GM23338 (cell line): ENCODE measurements at regions not wholly inside any gene's neighbourhood (a gene's known extent, or its start where the extent isn't known, plus 50 kb on each side); places are given as distances from the start of the nearest gene placed in this dataset.
"Not testable (repeated sequence)": the region's sequence is repeated elsewhere in the genome, so short reads cannot be mapped to it uniquely, and the experiment has no call there.

Experiments
- ATAC-seq: fragments of 200-7000 bp; cut with Tn5 transposase; 3 replicates; pipeline ENCODE4 v1.9.1; 2020
- DNase-seq: peaks from one replicate; pipeline ENCODE4 v3.0.0-alpha.2; 2015; ENCODE audit warnings: low spot score
- H2AFZ ChIP-seq: fragments of 200-600 bp; sonication (generic); 2 replicates; pipeline ENCODE4 v1.8.0; 2016; ENCODE audit warnings: antibody characterized with exemption, mild to moderate bottlenecking, moderate library complexity
- H3F3A ChIP-seq: fragments of 200-600 bp; sonication (generic); replicated peaks from 2 replicates; pipeline ENCODE4 v1.8.0; 2017; ENCODE audit warnings: antibody characterized with exemption, mixed run types, low read depth
- H3K27ac ChIP-seq: fragments of 200-600 bp; sonication (generic); 2 replicates; pipeline ENCODE4 v1.6.1; 2016; ENCODE audit warnings: low read depth
- H3K27me3 ChIP-seq: fragments of 200-600 bp; sonication (generic); 2 replicates; pipeline ENCODE4 v1.8.0; 2016; ENCODE audit warnings: mild to moderate bottlenecking, mixed run types, moderate library complexity; ENCODE audit not compliant: insufficient read depth
- H3K36me3 ChIP-seq: fragments of 200-600 bp; sonication (generic); 2 replicates; pipeline ENCODE4 v1.8.0; 2016; ENCODE audit warnings: mild to moderate bottlenecking; ENCODE audit not compliant: insufficient read depth
- H3K4me1 ChIP-seq: fragments of 200-600 bp; sonication (generic); 2 replicates; pipeline ENCODE4 v1.8.0; 2016; ENCODE audit warnings: mild to moderate bottlenecking, moderate library complexity; ENCODE audit not compliant: insufficient read depth
- H3K4me2 ChIP-seq: fragments of 200-600 bp; sonication (generic); 2 replicates; pipeline ENCODE4 v1.7.1; 2017; ENCODE audit warnings: mixed run types
- H3K4me3 ChIP-seq: fragments of 200-600 bp; sonication (generic); 2 replicates; pipeline ENCODE4 v1.6.1; 2016; ENCODE audit warnings: mixed run types
- H3K79me2 ChIP-seq: fragments of 200-600 bp; sonication (generic); replicated peaks from 2 replicates; pipeline ENCODE4 v1.8.0; 2017; ENCODE audit warnings: mild to moderate bottlenecking; ENCODE audit not compliant: insufficient read depth
- H3K9me2 ChIP-seq: fragments of 200-600 bp; sonication (generic); 2 replicates; pipeline ENCODE4 v1.8.0; 2017; ENCODE audit not compliant: insufficient read depth
- H4K20me1 ChIP-seq: fragments of 200-600 bp; sonication (generic); replicated peaks from 2 replicates; pipeline ENCODE4 v1.8.0; 2017; ENCODE audit warnings: mild to moderate bottlenecking; ENCODE audit not compliant: insufficient read depth
- H3K27ac Mint-ChIP-seq: 2 replicates; pipeline ENCODE4 v1.8.0; 2020; ENCODE audit warnings: inconsistent platforms, mild to moderate bottlenecking, moderate library complexity, mixed read lengths
- H3K27me3 Mint-ChIP-seq: 3 replicates; pipeline ENCODE4 v1.8.0; 2022; ENCODE audit warnings: low read depth, mild to moderate bottlenecking, moderate library complexity, mixed read lengths, inconsistent platforms; ENCODE audit not compliant: insufficient read depth, poor library complexity
- H3K36me3 Mint-ChIP-seq: 3 replicates; pipeline ENCODE4 v1.8.0; 2021; ENCODE audit warnings: low read depth, mild to moderate bottlenecking, inconsistent platforms, moderate library complexity, mixed read lengths
- H3K4me1 Mint-ChIP-seq: 3 replicates; pipeline ENCODE4 v1.8.0; 2020; ENCODE audit warnings: mild to moderate bottlenecking, inconsistent platforms, mixed read lengths
- H3K4me3 Mint-ChIP-seq: 3 replicates; pipeline ENCODE4 v1.8.0; 2021; ENCODE audit warnings: moderate library complexity, mild to moderate bottlenecking, inconsistent platforms, mixed read lengths
- H3K9me3 Mint-ChIP-seq: 3 replicates; pipeline ENCODE4 v1.8.0; 2020; ENCODE audit warnings: moderate library complexity, mild to moderate bottlenecking, inconsistent platforms, mixed read lengths
- CREB1 ChIP-seq: fragments of 250-450 bp; sonication (Bioruptor Pico); IDR thresholded peaks from 2 replicates; pipeline ENCODE4 v1.5.0; 2020; ENCODE audit warnings: low read depth, mild to moderate bottlenecking, moderate library complexity
- CTCF ChIP-seq, 2 experiments: fragments of 200-600 bp in 1 of 2; sonication (generic) in 1 of 2; conservative IDR thresholded peaks; 2 replicates each; pipeline versions ENCODE4 v1.5.1 to v1.6.1; 2016 to 2017; ENCODE audit warnings: antibody characterized with exemption in 2 of 2, low read depth in 2 of 2, mild to moderate bottlenecking in 2 of 2, moderate library complexity in 1 of 2
- EZH2 ChIP-seq: fragments of 200-600 bp; sonication (generic); IDR thresholded peaks from one replicate; pipeline ENCODE4 v1.8.0; 2017; ENCODE audit warnings: antibody characterized with exemption, mild to moderate bottlenecking, low read depth; ENCODE audit not compliant: unreplicated experiment
- EZH2phosphoT487 ChIP-seq: fragments of 200-600 bp; sonication (generic); IDR thresholded peaks from one replicate; pipeline ENCODE4 v1.8.1; 2018; ENCODE audit warnings: antibody characterized with exemption; ENCODE audit not compliant: unreplicated experiment
- JUNB ChIP-seq: IDR thresholded peaks from one replicate; pipeline ENCODE4 v1.6.1; 2016; ENCODE audit warnings: antibody characterized with exemption; ENCODE audit not compliant: unreplicated experiment
- POLR2AphosphoS5 ChIP-seq: IDR thresholded peaks from 2 replicates; pipeline ENCODE4 v1.6.1; 2016; ENCODE audit warnings: antibody characterized with exemption, low read depth
- REST ChIP-seq: IDR thresholded peaks from one replicate; pipeline ENCODE4 v1.6.1; 2018; ENCODE audit warnings: antibody characterized with exemption; ENCODE audit not compliant: unreplicated experiment
- STAT1 ChIP-seq: IDR thresholded peaks from one replicate; pipeline ENCODE4 v1.6.1; 2016; ENCODE audit warnings: antibody characterized with exemption; ENCODE audit not compliant: unreplicated experiment
- ZNF114 ChIP-seq: fragments of 250-450 bp; sonication (Bioruptor Pico); IDR thresholded peaks from 2 replicates; pipeline ENCODE4 v1.5.0; 2020; ENCODE audit warnings: mild to moderate bottlenecking, moderate library complexity
- ZNF331 ChIP-seq: fragments of 250-450 bp; sonication (Bioruptor Pico); IDR thresholded peaks from 2 replicates; pipeline ENCODE4 v1.5.0; 2020; ENCODE audit warnings: low read depth, mild to moderate bottlenecking, moderate library complexity
- TF ChIP-seq, protein P1 (sequence below): fragments of 250-450 bp; sonication (Bioruptor Pico); IDR thresholded peaks from 2 replicates; pipeline ENCODE4 v1.5.0; 2020; ENCODE audit warnings: mild to moderate bottlenecking, moderate library complexity

DNA sequence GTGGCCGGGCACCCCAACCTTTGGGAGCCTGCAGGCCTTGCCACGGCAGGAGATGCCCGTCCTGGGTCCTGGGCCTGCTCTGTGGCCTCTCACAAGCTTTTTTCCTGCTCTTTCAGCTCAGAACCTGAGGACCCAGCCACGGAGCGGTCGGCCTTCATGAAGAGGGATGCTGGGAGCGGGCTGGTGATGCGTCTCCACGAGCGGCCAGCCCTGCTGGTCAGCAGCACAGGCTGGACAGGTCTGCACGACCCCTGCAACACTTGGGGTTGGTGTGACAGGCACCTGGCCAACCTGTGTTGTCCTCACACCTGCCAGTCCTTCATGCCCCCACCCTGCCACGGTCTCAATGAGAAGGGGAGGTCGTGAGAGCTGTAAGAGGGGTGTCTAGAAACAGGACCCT, 170.0 kb downstream of the ADRA2C start:
- peaks cover 4% of the 10 kb centered on the region; the same call in 2 of the 3 replicates for H3K4me1 Mint-ChIP-seq
- no peak overlapping the region for H3K4me3 Mint-ChIP-seq
- H3K36me3 Mint-ChIP-seq: peaks cover 6% of the 10 kb centered on the region; the same call in 1 of the 3 replicates
- Histone ChIP-seq H3F3A (no peaks in the 10 kb centered on the region), H3K27me3 (no peaks in the 10 kb centered on the region), H3K9me2 (no peaks in the 10 kb centered on the region), H4K20me1 (no peaks in the 10 kb centered on the region), H3K36me3 (no peaks in the 10 kb centered on the region), H3K4me1 (peaks cover 13% of the 10 kb centered on the region), H3K27ac (no peak overlapping the region), H3K4me2 (no peak overlapping the region), H2AFZ (no peak overlapping the region), H3K79me2 (no peaks in the 10 kb centered on the region), H3K4me3 (no peak overlapping the region)
- peaks cover 10% of the 10 kb centered on the region for H3K27me3 Mint-ChIP-seq
- no peak overlapping the region for H3K27ac Mint-ChIP-seq
- ATAC-seq (no peak), DNase-seq (no peak)
- H3K9me3 Mint-ChIP-seq: no peaks in the 10 kb centered on the region
- TF ChIP-seq EZH2phosphoT487 (no peak), REST (no peak), ZNF114 (CRISPR knock-in tag) (no peak), POLR2AphosphoS5 (no peak), CREB1 (CRISPR knock-in tag) (no peak), STAT1 (no peak), JUNB (no peak), ZNF331 (CRISPR knock-in tag) (no peak), EZH2 (no peak), CTCF (conservative IDR thresholded peaks at IDR 0.05; ENCODE audit: low read depth in 2 of 2) (no peak)
- TF ChIP-seq, protein P1, sequence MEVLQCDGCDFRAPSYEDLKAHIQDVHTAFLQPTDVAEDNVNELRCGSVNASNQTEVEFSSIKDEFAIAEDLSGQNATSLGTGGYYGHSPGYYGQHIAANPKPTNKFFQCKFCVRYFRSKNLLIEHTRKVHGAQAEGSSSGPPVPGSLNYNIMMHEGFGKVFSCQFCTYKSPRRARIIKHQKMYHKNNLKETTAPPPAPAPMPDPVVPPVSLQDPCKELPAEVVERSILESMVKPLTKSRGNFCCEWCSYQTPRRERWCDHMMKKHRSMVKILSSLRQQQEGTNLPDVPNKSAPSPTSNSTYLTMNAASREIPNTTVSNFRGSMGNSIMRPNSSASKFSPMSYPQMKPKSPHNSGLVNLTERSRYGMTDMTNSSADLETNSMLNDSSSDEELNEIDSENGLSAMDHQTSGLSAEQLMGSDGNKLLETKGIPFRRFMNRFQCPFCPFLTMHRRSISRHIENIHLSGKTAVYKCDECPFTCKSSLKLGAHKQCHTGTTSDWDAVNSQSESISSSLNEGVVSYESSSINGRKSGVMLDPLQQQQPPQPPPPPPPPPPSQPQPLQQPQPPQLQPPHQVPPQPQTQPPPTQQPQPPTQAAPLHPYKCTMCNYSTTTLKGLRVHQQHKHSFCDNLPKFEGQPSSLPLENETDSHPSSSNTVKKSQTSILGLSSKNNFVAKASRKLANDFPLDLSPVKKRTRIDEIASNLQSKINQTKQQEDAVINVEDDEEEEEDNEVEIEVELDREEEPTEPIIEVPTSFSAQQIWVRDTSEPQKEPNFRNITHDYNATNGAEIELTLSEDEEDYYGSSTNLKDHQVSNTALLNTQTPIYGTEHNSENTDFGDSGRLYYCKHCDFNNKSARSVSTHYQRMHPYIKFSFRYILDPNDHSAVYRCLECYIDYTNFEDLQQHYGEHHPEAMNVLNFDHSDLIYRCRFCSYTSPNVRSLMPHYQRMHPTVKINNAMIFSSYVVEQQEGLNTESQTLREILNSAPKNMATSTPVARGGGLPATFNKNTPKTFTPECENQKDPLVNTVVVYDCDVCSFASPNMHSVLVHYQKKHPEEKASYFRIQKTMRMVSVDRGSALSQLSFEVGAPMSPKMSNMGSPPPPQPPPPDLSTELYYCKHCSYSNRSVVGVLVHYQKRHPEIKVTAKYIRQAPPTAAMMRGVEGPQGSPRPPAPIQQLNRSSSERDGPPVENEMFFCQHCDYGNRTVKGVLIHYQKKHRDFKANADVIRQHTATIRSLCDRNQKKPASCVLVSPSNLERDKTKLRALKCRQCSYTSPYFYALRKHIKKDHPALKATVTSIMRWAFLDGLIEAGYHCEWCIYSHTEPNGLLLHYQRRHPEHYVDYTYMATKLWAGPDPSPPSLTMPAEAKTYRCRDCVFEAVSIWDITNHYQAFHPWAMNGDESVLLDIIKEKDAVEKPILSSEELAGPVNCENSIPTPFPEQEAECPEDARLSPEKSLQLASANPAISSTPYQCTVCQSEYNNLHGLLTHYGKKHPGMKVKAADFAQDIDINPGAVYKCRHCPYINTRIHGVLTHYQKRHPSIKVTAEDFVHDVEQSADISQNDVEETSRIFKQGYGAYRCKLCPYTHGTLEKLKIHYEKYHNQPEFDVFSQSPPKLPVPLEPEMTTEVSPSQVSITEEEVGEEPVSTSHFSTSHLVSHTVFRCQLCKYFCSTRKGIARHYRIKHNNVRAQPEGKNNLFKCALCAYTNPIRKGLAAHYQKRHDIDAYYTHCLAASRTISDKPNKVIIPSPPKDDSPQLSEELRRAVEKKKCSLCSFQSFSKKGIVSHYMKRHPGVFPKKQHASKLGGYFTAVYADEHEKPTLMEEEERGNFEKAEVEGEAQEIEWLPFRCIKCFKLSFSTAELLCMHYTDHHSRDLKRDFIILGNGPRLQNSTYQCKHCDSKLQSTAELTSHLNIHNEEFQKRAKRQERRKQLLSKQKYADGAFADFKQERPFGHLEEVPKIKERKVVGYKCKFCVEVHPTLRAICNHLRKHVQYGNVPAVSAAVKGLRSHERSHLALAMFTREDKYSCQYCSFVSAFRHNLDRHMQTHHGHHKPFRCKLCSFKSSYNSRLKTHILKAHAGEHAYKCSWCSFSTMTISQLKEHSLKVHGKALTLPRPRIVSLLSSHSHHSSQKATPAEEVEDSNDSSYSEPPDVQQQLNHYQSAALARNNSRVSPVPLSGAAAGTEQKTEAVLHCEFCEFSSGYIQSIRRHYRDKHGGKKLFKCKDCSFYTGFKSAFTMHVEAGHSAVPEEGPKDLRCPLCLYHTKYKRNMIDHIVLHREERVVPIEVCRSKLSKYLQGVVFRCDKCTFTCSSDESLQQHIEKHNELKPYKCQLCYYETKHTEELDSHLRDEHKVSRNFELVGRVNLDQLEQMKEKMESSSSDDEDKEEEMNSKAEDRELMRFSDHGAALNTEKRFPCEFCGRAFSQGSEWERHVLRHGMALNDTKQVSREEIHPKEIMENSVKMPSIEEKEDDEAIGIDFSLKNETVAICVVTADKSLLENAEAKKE (CRISPR knock-in tag): no peak

DNA sequence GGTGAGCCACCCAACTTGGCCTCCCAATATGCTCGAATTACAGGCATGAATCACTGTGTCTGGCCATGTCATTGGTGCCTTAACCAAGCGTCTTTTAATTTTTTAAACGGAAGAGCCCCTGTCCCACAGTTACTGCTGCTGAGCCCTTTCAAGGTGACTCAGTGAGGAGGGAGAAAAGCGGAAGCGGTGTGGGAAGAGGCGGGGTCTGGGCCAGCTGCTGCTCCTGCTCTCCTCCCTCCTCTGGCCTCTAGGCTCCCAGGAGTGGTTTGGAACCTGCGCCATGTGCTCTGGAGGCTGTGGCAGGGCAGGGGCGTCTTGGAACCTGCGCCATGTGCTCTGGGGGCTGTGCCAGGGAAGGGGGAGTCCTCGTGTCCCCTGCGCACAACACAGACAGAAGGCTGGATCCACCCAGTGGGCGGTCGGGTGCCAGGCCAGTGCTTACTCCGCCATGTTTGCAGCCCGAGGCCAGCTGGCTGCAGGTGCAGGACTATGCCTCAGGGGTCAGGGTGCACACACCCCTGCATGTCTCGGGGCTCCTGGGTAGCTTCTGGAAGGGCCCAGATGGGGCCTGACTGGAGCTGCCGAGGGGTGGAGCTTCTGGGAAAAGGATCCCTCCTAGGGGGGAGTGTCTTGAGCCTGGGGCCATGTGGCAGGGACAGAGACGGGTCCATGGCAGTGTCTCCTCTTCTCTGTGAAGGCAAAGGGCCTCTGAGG, 171.8 kb downstream of the ADRA2C start:
- not testable (repeated sequence) for ATAC-seq, H3K9me2 ChIP-seq, H2AFZ ChIP-seq, H3K27me3 ChIP-seq, H3F3A ChIP-seq, H3K4me1 ChIP-seq, H3K36me3 ChIP-seq, DNase-seq, H3K4me2 ChIP-seq, H3K27ac ChIP-seq, H3K79me2 ChIP-seq, H3K4me3 Mint-ChIP-seq, H3K27ac Mint-ChIP-seq, H4K20me1 ChIP-seq, H3K9me3 Mint-ChIP-seq, H3K4me3 ChIP-seq
- Mint-ChIP-seq H3K27me3 (peaks cover 15% of the 10 kb centered on the region), H3K4me1 (peaks cover 12% of the 10 kb centered on the region), H3K36me3 (peaks cover 10% of the 10 kb centered on the region; the same call in 2 of the 3 replicates)
